Suprapubic skin (tissue), 4 donors: ENCODE measurements at regions not wholly inside any gene's neighbourhood (a gene's known extent, or its start where the extent isn't known, plus 50 kb on each side); places are given as distances from the start of the nearest gene placed in this dataset.

Experiments
- DNase-seq, 2 donors: peaks; one replicate each; pipeline ENCODE4 v3.0.0-alpha.2; 2019; ENCODE audit warnings: low spot score in 2 of 2
- H3K27ac ChIP-seq: fragments of 200-600 bp; sonication (generic); one replicate; pipeline ENCODE4 v1.5.1; 2019
- H3K27me3 ChIP-seq: fragments of 200-600 bp; sonication (generic); one replicate; pipeline ENCODE4 v1.5.1; 2019
- H3K36me3 ChIP-seq: fragments of 200-600 bp; sonication (generic); one replicate; pipeline ENCODE4 v1.5.1; 2019
- H3K4me1 ChIP-seq: fragments of 200-600 bp; sonication (generic); one replicate; pipeline ENCODE4 v1.5.1; 2019
- H3K4me3 ChIP-seq: fragments of 200-600 bp; sonication (generic); one replicate; pipeline ENCODE4 v1.5.1; 2019; ENCODE audit warnings: mild to moderate bottlenecking
- H3K9me3 ChIP-seq: fragments of 200-600 bp; sonication (generic); one replicate; pipeline ENCODE4 v1.5.1; 2019
- CTCF ChIP-seq, 2 donors: fragments of 200-600 bp in 1 of 2; fragments of 450-650 bp in 1 of 2; sonication (generic) in 1 of 2; IDR thresholded peaks; one replicate each; pipeline ENCODE4 v1.5.1; 2016 to 2019; ENCODE audit warnings: antibody characterized with exemption in 2 of 2, mild to moderate bottlenecking in 1 of 2, moderate library complexity in 1 of 2
- EP300 ChIP-seq: sonication (generic); formaldehyde crosslinking; IDR thresholded peaks from one replicate; pipeline ENCODE4 v1.6.1; 2017; ENCODE audit warnings: antibody characterized with exemption
- POLR2A ChIP-seq, 2 donors: fragments of 450-650 bp; IDR thresholded peaks; one replicate each; pipeline ENCODE4 v1.6.1; 2017; ENCODE audit warnings: antibody characterized with exemption in 2 of 2, mild to moderate bottlenecking in 2 of 2, moderate library complexity in 2 of 2
- POLR2AphosphoS5 ChIP-seq, 3 donors: sonication (generic); formaldehyde crosslinking; IDR thresholded peaks; one replicate each; pipeline ENCODE4 v1.6.1; 2017; ENCODE audit warnings: antibody characterized with exemption in 3 of 3
- WGBS: methylation state at CpG from one replicate; pipeline ENCODE4 v1.1.5; 2018; 5-methylcytosine and 5-hydroxymethylcytosine counted together

GRCh38 chr2:219752726-219753125 is 125.3 kb downstream of the SLC4A3 start:
- no peak for TF ChIP-seq CTCF (IDR thresholded peaks at IDR 0.05)
- no peak for TF ChIP-seq POLR2AphosphoS5 (IDR thresholded peaks at IDR 0.05)
- no peak for TF ChIP-seq EP300
- no peak for TF ChIP-seq POLR2A (IDR thresholded peaks at IDR 0.05)
- H3K4me1 ChIP-seq: no peaks in the 10 kb centered on the region
- H3K4me3 ChIP-seq: no peak overlapping the region
- H3K27ac ChIP-seq: no peak overlapping the region
- no peaks in the 10 kb centered on the region for H3K36me3 ChIP-seq
- DNase-seq: no peak
- no peaks in the 10 kb centered on the region for H3K9me3 ChIP-seq
- H3K27me3 ChIP-seq: peaks cover 6% of the 10 kb centered on the region
- WGBS: 67% methylated on average over 2 of the region's 2 CpGs

GRCh38 chr2:219758907-219759680 is 131.7 kb downstream of the SLC4A3 start:
- TF ChIP-seq CTCF (IDR thresholded peaks at IDR 0.05) (no peak), POLR2AphosphoS5 (IDR thresholded peaks at IDR 0.05) (no peak), EP300 (no peak), POLR2A (IDR thresholded peaks at IDR 0.05) (no peak)
- Histone ChIP-seq H3K27me3 (peaks cover 9% of the 10 kb centered on the region), H3K9me3 (no peaks in the 10 kb centered on the region), H3K27ac (no peak overlapping the region), H3K4me1 (no peaks in the 10 kb centered on the region), H3K4me3 (no peak overlapping the region), H3K36me3 (no peaks in the 10 kb centered on the region)
- whole genome bisulfite sequencing: 72% methylated on average over 3 of the region's 3 CpGs
- no peak for DNase-seq

- peaks cover 9% of the 10 kb centered on the region for H3K27me3 ChIP-seq
- no peaks in the 10 kb centered on the region for H3K9me3 ChIP-seq
- no peak for DNase-seq
- no peaks in the 10 kb centered on the region for H3K4me1 ChIP-seq
- no peak overlapping the region for H3K27ac ChIP-seq
- 42% methylated on average over 3 of the region's 3 CpGs for WGBS
- TF ChIP-seq CTCF (IDR thresholded peaks at IDR 0.05) (no peak), POLR2A (IDR thresholded peaks at IDR 0.05) (no peak), EP300 (no peak), POLR2AphosphoS5 (IDR thresholded peaks at IDR 0.05) (no peak)
- no peak overlapping the region for H3K4me3 ChIP-seq
- H3K36me3 ChIP-seq: no peaks in the 10 kb centered on the region
Observed at GRCh38 chr2:219759801-219760200, 132.4 kb downstream of the SLC4A3 start.

GRCh38 chr2:219765231-219765911 is 137.9 kb downstream of the SLC4A3 start:
- Histone ChIP-seq H3K36me3 (no peaks in the 10 kb centered on the region), H3K27me3 (peaks cover 3% of the 10 kb centered on the region), H3K27ac (no peak overlapping the region), H3K4me3 (no peak overlapping the region), H3K4me1 (peaks cover 5% of the 10 kb centered on the region), H3K9me3 (no peaks in the 10 kb centered on the region)
- no peak for DNase-seq
- TF ChIP-seq POLR2A (IDR thresholded peaks at IDR 0.05): no peak
- TF ChIP-seq POLR2AphosphoS5 (IDR thresholded peaks at IDR 0.05): no peak
- TF ChIP-seq EP300: no peak
- TF ChIP-seq CTCF (IDR thresholded peaks at IDR 0.05): no peak
- WGBS: 61% methylated on average over 5 of the region's 5 CpGs

- 99% methylated on average over 5 of the region's 5 CpGs for WGBS
- Histone ChIP-seq H3K9me3 (no peaks in the 10 kb centered on the region), H3K36me3 (no peaks in the 10 kb centered on the region), H3K4me1 (peaks cover 5% of the 10 kb centered on the region), H3K4me3 (no peak overlapping the region), H3K27ac (no peak overlapping the region), H3K27me3 (no peaks in the 10 kb centered on the region)
- no peak for DNase-seq
- TF ChIP-seq CTCF (IDR thresholded peaks at IDR 0.05) (no peak), EP300 (no peak), POLR2A (IDR thresholded peaks at IDR 0.05) (no peak), POLR2AphosphoS5 (IDR thresholded peaks at IDR 0.05) (no peak)
Observed at GRCh38 chr2:219766658-219767057, 139.2 kb downstream of the SLC4A3 start.
